A549 (cell line): ENCODE measurements at regions not wholly inside any gene's neighbourhood (a gene's known extent, or its start where the extent isn't known, plus 50 kb on each side); places are given as distances from the start of the nearest gene placed in this dataset.

ENCODE experiments used
- ATAC-seq, 2 experiments: fragments of 200-7000 bp in 1 of 2; fragments of >200 bp in 1 of 2; cut with Nextera tagmentation in 1 of 2; cut with Tn5 transposase in 1 of 2; 3 replicates each; pipeline versions ENCODE4 v1.8.0 to v1.9.1; 2018 to 2020; ENCODE audit warnings: mild to moderate bottlenecking in 1 of 2, moderate library complexity in 1 of 2
- CTCF ChIA-PET: fragments of 300-600 bp; sonication (Branson Sonifier 250); formaldehyde crosslinking; extraction: SDS; loops from one replicate; lab custom pipeline; 2021; ENCODE audit warnings: antibody characterized with exemption, inconsistent platforms; lab: Yijun Ruan, JAX
- POLR2A ChIA-PET: fragments of 350-600 bp; formaldehyde crosslinking; extraction: SDS; loops from one replicate; lab custom pipeline; 2021; ENCODE audit warnings: antibody characterized with exemption, inconsistent platforms; lab: Yijun Ruan, JAX
- DNase-seq, 2 experiments: peaks; one replicate each; pipeline versions ENCODE4 v3.0.0 to v3.0.0-alpha.2; 2011 to 2016; ENCODE audit warnings: low read depth in 1 of 2, low spot score in 1 of 2
- FAIRE-seq: peaks from 2 replicates; lab custom pipeline; 2011; peaks lifted over from hg19 to GRCh38; lab: Jason Lieb, UNC
- H3K27ac ChIP-seq, 2 experiments: fragments of >200 bp; sonication (Bioruptor Twin); formaldehyde crosslinking; 3 replicates each; pipeline ENCODE4 v1.5.1; 2016 to 2017
- H3K4me1 ChIP-seq: fragments of >200 bp; sonication (Bioruptor Twin); formaldehyde crosslinking; 3 replicates; pipeline ENCODE4 v1.6.1; 2016
- H3K4me2 ChIP-seq: fragments of >200 bp; sonication (Bioruptor Twin); formaldehyde crosslinking; 3 replicates; pipeline ENCODE4 v1.6.1; 2016
- H3K4me3 ChIP-seq: fragments of >200 bp; sonication (Bioruptor Twin); formaldehyde crosslinking; 3 replicates; pipeline ENCODE4 v1.5.1; 2016
- H3K9me3 ChIP-seq: fragments of >200 bp; sonication (Bioruptor Twin); formaldehyde crosslinking; 3 replicates; pipeline ENCODE4 v1.6.1; 2016
- CBX2 ChIP-seq: fragments of 200-600 bp; sonication (generic); IDR thresholded peaks from 2 replicates; pipeline ENCODE4 v1.6.1; 2016; ENCODE audit warnings: low read depth, mild to moderate bottlenecking, borderline replicate concordance
- CBX8 ChIP-seq: fragments of 200-600 bp; sonication (generic); IDR thresholded peaks from 2 replicates; pipeline ENCODE4 v1.6.1; 2016
- ESRRA ChIP-seq: fragments of 150-350 bp; IDR thresholded peaks from 2 replicates; pipeline ENCODE4 v1.6.1; 2014; ENCODE audit warnings: mild to moderate bottlenecking, low read length, borderline replicate concordance
- FOSL2 ChIP-seq, 2 experiments: fragments of 450-650 bp in 1 of 2; fragments of >200 bp in 1 of 2; sonication (Bioruptor Twin) in 1 of 2; formaldehyde crosslinking; IDR thresholded peaks; 2 replicates each; pipeline versions ENCODE4 v1.5.0 to v1.6.1; 2016 to 2020; ENCODE audit warnings: mild to moderate bottlenecking in 1 of 2, moderate library complexity in 1 of 2
- FOXS1 ChIP-seq: fragments of 250-450 bp; sonication (Bioruptor Pico); IDR thresholded peaks from 2 replicates; pipeline ENCODE4 v1.5.0; 2020; ENCODE audit warnings: mild to moderate bottlenecking, moderate library complexity
- GATA3 ChIP-seq: IDR thresholded peaks from 2 replicates; pipeline ENCODE4 v1.6.1; 2012; ENCODE audit warnings: borderline replicate concordance
- MAFK ChIP-seq: fragments of 450-650 bp; IDR thresholded peaks from 2 replicates; pipeline ENCODE4 v1.6.1; 2014; ENCODE audit not compliant: partially characterized antibody
- POLR2AphosphoS2 ChIP-seq: conservative IDR thresholded peaks from 2 replicates; pipeline ENCODE4 v1.6.1; 2012; ENCODE audit warnings: low read length, improper control_type of control experiment, inconsistent platforms
- RCOR1 ChIP-seq: fragments of 150-350 bp; IDR thresholded peaks from 2 replicates; pipeline ENCODE4 v1.6.1; 2014; ENCODE audit warnings: antibody characterized with exemption, low read length, low read depth
- TP53 ChIP-seq: fragments of 250-450 bp; sonication (Bioruptor Pico); IDR thresholded peaks from 2 replicates; pipeline ENCODE4 v1.5.0; 2021; ENCODE audit warnings: mild to moderate bottlenecking, moderate library complexity
- WGBS: methylation state at CpG from one replicate; pipeline ENCODE4 v1.1.6; 2017; ENCODE audit errors: missing lambda C conversion rate; 5-methylcytosine and 5-hydroxymethylcytosine counted together
- TF ChIP-seq, protein P1 (sequence below): fragments of >200 bp; sonication (Bioruptor Twin); formaldehyde crosslinking; IDR thresholded peaks from 3 replicates; pipeline ENCODE4 v1.5.1; 2016
- TF ChIP-seq, protein P2 (sequence below): fragments of 200-600 bp; sonication (generic); IDR thresholded peaks from 2 replicates; pipeline ENCODE4 v1.6.1; 2016; ENCODE audit warnings: antibody characterized with exemption, mild to moderate bottlenecking, moderate library complexity

GRCh38 chr2:150100336-150100735 is 387.1 kb downstream of the RND3 start (continued):
- TF ChIP-seq, protein P1, sequence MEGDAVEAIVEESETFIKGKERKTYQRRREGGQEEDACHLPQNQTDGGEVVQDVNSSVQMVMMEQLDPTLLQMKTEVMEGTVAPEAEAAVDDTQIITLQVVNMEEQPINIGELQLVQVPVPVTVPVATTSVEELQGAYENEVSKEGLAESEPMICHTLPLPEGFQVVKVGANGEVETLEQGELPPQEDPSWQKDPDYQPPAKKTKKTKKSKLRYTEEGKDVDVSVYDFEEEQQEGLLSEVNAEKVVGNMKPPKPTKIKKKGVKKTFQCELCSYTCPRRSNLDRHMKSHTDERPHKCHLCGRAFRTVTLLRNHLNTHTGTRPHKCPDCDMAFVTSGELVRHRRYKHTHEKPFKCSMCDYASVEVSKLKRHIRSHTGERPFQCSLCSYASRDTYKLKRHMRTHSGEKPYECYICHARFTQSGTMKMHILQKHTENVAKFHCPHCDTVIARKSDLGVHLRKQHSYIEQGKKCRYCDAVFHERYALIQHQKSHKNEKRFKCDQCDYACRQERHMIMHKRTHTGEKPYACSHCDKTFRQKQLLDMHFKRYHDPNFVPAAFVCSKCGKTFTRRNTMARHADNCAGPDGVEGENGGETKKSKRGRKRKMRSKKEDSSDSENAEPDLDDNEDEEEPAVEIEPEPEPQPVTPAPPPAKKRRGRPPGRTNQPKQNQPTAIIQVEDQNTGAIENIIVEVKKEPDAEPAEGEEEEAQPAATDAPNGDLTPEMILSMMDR: no peak
- TF ChIP-seq CBX2 (no peak), ESRRA (no peak)

- ATAC-seq (no peak), FAIRE-seq (no peak)
- CTCF ChIA-PET: interaction anchor here (1.1 kb wide), 1 partner anchor 339 kb away, joined by 3 read pairs; no protein-coding TSS in a partner anchor
Observed at GRCh38 chr2:150099805-150100204, 387.7 kb downstream of the RND3 start.

DNA sequence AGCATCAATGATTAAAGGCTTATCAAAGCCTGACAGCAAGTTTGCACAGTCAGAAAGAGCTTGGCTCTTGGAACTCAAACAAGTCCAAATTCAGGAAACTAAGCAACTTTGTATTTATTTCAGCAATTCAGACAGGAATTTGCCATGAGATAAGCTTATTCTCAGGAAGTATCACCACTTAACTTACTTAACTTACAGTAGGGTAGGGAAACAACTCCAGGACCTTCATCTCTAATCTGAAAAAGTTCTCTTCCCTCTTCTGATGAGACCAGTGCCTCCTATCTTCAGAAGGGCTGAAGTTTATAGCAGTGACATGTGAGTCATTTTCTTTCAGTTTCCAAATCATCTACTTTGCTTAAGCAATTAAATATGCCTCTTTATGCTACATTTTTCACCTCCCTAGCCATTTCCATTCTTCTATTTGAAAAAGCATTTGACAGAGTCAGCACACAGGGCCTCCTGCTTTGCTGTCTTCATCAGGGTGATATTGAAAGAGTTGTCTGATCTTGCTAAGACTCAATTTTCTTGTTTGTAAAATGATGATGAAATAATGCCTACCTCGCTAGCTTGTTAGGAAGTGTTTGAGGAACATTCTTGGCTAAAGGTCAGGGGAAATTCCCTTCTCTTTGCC is 389.5 kb downstream of the RND3 start:
- peak in 1 of 2 experiments; percentile 47; a peak in 3 of 6 replicates for ATAC-seq
- H3K27ac ChIP-seq: peak overlapping the region; percentile 26 to 68; a peak in 3 of 6 replicates
- H3K4me2 ChIP-seq: peak overlapping the region; percentile 3; the same call in 2 of the 3 replicates
- H3K4me3 ChIP-seq: no peak overlapping the region
- ChIA-PET POLR2A (no interaction called here), CTCF (no interaction called here)
- DNase-seq: peak in 1 of 2 experiments; percentile 18
- WGBS: 48% methylated on average over 1 of the region's 1 CpG
- no peak for FAIRE-seq
- H3K4me1 ChIP-seq: peaks cover 8% of the 10 kb centered on the region; the same call in 2 of the 3 replicates
- TF ChIP-seq RCOR1 (no peak), FOSL2 (IDR thresholded peaks at IDR 0.05) (no peak), FOSL2 (CRISPR knock-in tag; IDR thresholded peaks at IDR 0.05) (peak; percentile 45; the same call in 1 of the 2 replicates), CBX8 (no peak), FOXS1 (CRISPR knock-in tag) (no peak), MAFK (no peak), GATA3 (no peak), TP53 (CRISPR knock-in tag) (no peak)
- H3K9me3 ChIP-seq: no peaks in the 10 kb centered on the region

More at GRCh38 chr2:150099805-150100204, 387.7 kb downstream of the RND3 start:
- DNase-seq: no peak
- H3K4me3 ChIP-seq: no peak overlapping the region
- POLR2A ChIA-PET: no interaction called here
- H3K27ac ChIP-seq: no peak overlapping the region
- H3K4me1 ChIP-seq: peaks cover 8% of the 10 kb centered on the region; the same call in 2 of the 3 replicates
- no peak overlapping the region for H3K4me2 ChIP-seq
- H3K9me3 ChIP-seq: peaks cover under 1% of the 10 kb centered on the region; the same call in 2 of the 3 replicates
- TF ChIP-seq, protein P2, sequence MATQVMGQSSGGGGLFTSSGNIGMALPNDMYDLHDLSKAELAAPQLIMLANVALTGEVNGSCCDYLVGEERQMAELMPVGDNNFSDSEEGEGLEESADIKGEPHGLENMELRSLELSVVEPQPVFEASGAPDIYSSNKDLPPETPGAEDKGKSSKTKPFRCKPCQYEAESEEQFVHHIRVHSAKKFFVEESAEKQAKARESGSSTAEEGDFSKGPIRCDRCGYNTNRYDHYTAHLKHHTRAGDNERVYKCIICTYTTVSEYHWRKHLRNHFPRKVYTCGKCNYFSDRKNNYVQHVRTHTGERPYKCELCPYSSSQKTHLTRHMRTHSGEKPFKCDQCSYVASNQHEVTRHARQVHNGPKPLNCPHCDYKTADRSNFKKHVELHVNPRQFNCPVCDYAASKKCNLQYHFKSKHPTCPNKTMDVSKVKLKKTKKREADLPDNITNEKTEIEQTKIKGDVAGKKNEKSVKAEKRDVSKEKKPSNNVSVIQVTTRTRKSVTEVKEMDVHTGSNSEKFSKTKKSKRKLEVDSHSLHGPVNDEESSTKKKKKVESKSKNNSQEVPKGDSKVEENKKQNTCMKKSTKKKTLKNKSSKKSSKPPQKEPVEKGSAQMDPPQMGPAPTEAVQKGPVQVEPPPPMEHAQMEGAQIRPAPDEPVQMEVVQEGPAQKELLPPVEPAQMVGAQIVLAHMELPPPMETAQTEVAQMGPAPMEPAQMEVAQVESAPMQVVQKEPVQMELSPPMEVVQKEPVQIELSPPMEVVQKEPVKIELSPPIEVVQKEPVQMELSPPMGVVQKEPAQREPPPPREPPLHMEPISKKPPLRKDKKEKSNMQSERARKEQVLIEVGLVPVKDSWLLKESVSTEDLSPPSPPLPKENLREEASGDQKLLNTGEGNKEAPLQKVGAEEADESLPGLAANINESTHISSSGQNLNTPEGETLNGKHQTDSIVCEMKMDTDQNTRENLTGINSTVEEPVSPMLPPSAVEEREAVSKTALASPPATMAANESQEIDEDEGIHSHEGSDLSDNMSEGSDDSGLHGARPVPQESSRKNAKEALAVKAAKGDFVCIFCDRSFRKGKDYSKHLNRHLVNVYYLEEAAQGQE: no peak
- no peak for TF ChIP-seq FOXS1 (CRISPR knock-in tag)

GRCh38 chr2:150097402-150097801 is 390.1 kb downstream of the RND3 start:
- no peak overlapping the region; the same call in 2 of the 3 replicates for H3K4me2 ChIP-seq
- DNase-seq: no peak
- WGBS: 94% methylated on average over 3 of the region's 3 CpGs
- ChIA-PET POLR2A (no interaction called here), CTCF (no interaction called here)
- FAIRE-seq: no peak
- H3K27ac ChIP-seq: no peak overlapping the region
- peaks cover 8% of the 10 kb centered on the region; the same call in 2 of the 3 replicates for H3K4me1 ChIP-seq
- no peak overlapping the region for H3K4me3 ChIP-seq
- peak; percentile 64 for TF ChIP-seq MAFK
- no peak for TF ChIP-seq POLR2AphosphoS2
- TF ChIP-seq, all 56 proteins: peak for 1
- no peaks in the 10 kb centered on the region for H3K9me3 ChIP-seq
- ATAC-seq: no peak
